OCI-LY7 (cell line): ENCODE measurements at regions not wholly inside any gene's neighbourhood (a gene's known extent, or its start where the extent isn't known, plus 50 kb on each side); places are given as distances from the start of the nearest gene placed in this dataset.

Experiments
- BruUV-seq: library from RNA; stranded (reverse); fragments of 400-500 nt; replicated peaks from 2 replicates; lab custom pipeline; 2021; lab: Mats Ljungman, UMichigan
- CTCF ChIA-PET: fragments of 300-600 bp; sonication (Branson Sonifier 250); formaldehyde crosslinking; loops from one replicate; lab custom pipeline; 2022; ENCODE audit warnings: antibody characterized with exemption; ENCODE audit not compliant: unreplicated experiment; lab: Charles Lee
- POLR2A ChIA-PET: fragments of 300-600 bp; sonication (Branson Sonifier 250); formaldehyde crosslinking; loops from one replicate; lab custom pipeline; 2022; ENCODE audit warnings: antibody characterized with exemption; lab: Charles Lee
- DNase-seq: peaks from one replicate; pipeline ENCODE4 v3.0.0-alpha.2; 2015; ENCODE audit warnings: low spot score
- H2AFZ ChIP-seq: fragments of 200-600 bp; sonication (generic), shearing (Covaris generic); 2 replicates; pipeline ENCODE4 v1.6.1; 2014; ENCODE audit warnings: mild to moderate bottlenecking, antibody characterized with exemption, low read length, moderate library complexity
- H3K27ac ChIP-seq: fragments of 200-600 bp; sonication (generic); 2 replicates; pipeline ENCODE4 v1.5.1; 2014; ENCODE audit warnings: mixed run types, low read depth, mild to moderate bottlenecking, moderate library complexity, low read length, inconsistent platforms; ENCODE audit not compliant: poor library complexity, severe bottlenecking
- H3K36me3 ChIP-seq: fragments of 200-600 bp; sonication (generic); 2 replicates; pipeline ENCODE4 v1.6.1; 2014; ENCODE audit warnings: mild to moderate bottlenecking, antibody characterized with exemption, low read length, moderate library complexity, mixed read lengths; ENCODE audit not compliant: insufficient read depth
- H3K4me1 ChIP-seq: fragments of 200-600 bp; sonication (generic); 2 replicates; pipeline ENCODE4 v1.5.1; 2014; ENCODE audit warnings: mild to moderate bottlenecking, low read length; ENCODE audit not compliant: insufficient read depth, poor library complexity, severe bottlenecking
- H3K4me2 ChIP-seq: fragments of 200-600 bp; sonication (generic); 2 replicates; pipeline ENCODE4 v1.6.1; 2014; ENCODE audit warnings: mild to moderate bottlenecking, low read length
- H3K4me3 ChIP-seq: fragments of 200-600 bp; sonication (generic); 2 replicates; pipeline ENCODE4 v1.5.1; 2014; ENCODE audit warnings: mild to moderate bottlenecking, low read depth, low read length; ENCODE audit not compliant: poor library complexity, severe bottlenecking
- H3K79me2 ChIP-seq: fragments of 200-600 bp; sonication (generic); 2 replicates; pipeline ENCODE4 v1.6.1; 2016; ENCODE audit warnings: low read depth, mild to moderate bottlenecking, low read length, moderate library complexity, mixed read lengths; ENCODE audit not compliant: insufficient read depth
- H3K9me2 ChIP-seq: fragments of 200-600 bp; sonication (generic); 2 replicates; pipeline ENCODE4 v1.6.1; 2016; ENCODE audit warnings: mild to moderate bottlenecking, low read length, mixed read lengths; ENCODE audit not compliant: insufficient read depth
- H3K9me3 ChIP-seq: fragments of 200-600 bp; sonication (generic); 2 replicates; pipeline ENCODE4 v1.6.1; 2014; ENCODE audit warnings: mild to moderate bottlenecking, mixed run types, low read length, mixed read lengths
- H4K20me1 ChIP-seq: fragments of 200-600 bp; sonication (generic); 2 replicates; pipeline ENCODE4 v1.6.1; 2014; ENCODE audit warnings: mild to moderate bottlenecking, antibody characterized with exemption, low read length, moderate library complexity, mixed read lengths; ENCODE audit not compliant: insufficient read depth
- CTCF ChIP-seq: fragments of 200-600 bp; sonication (generic); conservative IDR thresholded peaks from 2 replicates; pipeline ENCODE4 v1.5.1; 2014; ENCODE audit warnings: mild to moderate bottlenecking, antibody characterized with exemption, low read length, moderate library complexity, mixed read lengths
- EZH2phosphoT487 ChIP-seq: fragments of 200-600 bp; sonication (generic); IDR thresholded peaks from 2 replicates; pipeline ENCODE4 v1.6.1; 2018; ENCODE audit warnings: low read depth, borderline replicate concordance, mild to moderate bottlenecking, mixed run types, antibody characterized with exemption, low read length, moderate library complexity, mixed read lengths
- intact Hi-C: fragments of 100-400 bp; cut with micrococcal nuclease; formaldehyde crosslinking; loops from one replicate; pipeline ENCODE4 v1.10.0; 2022; ENCODE audit not compliant: unreplicated experiment

- Histone ChIP-seq H2AFZ (no peak overlapping the region), H3K79me2 (no peaks in the 10 kb centered on the region), H4K20me1 (no peaks in the 10 kb centered on the region), H3K4me3 (no peak overlapping the region), H3K4me1 (no peaks in the 10 kb centered on the region), H3K4me2 (no peak overlapping the region), H3K9me2 (no peaks in the 10 kb centered on the region), H3K36me3 (no peaks in the 10 kb centered on the region), H3K9me3 (peaks cover 6% of the 10 kb centered on the region; the same call in 1 of the 2 replicates), H3K27ac (no peak overlapping the region)
- intact Hi-C loops: no loop called here
- TF ChIP-seq CTCF (no peak), EZH2phosphoT487 (no peak)
- DNase-seq: no peak
- ChIA-PET CTCF (no interaction called here), POLR2A (interaction anchor here (0.6 kb wide), 1 partner anchor 442 kb away, joined by 5 read pairs; no protein-coding TSS in a partner anchor)
- no TSS peak for BruUV-seq
Measured at GRCh38 chr3:72281551-72281950, 496.6 kb upstream of the PROK2 start.

DNA sequence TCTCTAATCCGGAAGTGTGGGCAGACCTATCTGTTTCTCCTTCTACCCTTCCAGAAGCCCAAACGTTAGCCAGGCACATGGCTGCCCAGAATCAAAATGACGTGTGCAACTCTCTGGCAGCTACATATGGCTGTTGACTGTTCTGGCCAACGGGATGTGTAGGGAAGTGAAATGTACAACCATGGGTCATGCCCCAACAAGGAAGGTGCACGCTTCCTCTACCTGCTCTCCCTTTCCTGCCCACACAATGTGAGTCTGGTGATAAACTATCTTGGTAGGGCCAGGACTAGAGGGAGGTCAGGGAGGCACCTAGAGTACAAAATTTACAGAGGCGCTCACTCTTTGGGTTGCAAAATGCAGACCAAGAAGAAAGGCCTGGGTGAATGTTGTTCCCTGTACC, 495.9 kb upstream of the PROK2 start:
- intact Hi-C loops: no loop called here
- no peak overlapping the region for H2AFZ ChIP-seq
- H3K4me1 ChIP-seq: no peaks in the 10 kb centered on the region
- H3K4me3 ChIP-seq: no peak overlapping the region
- no peak overlapping the region for H3K4me2 ChIP-seq
- no peaks in the 10 kb centered on the region for H3K36me3 ChIP-seq
- TF ChIP-seq EZH2phosphoT487 (no peak), CTCF (no peak)
- POLR2A ChIA-PET: interaction anchor here (1.1 kb wide), 1 partner anchor 42 kb away, joined by 4 read pairs; no protein-coding TSS in a partner anchor
- H3K9me3 ChIP-seq: peaks cover 6% of the 10 kb centered on the region; the same call in 1 of the 2 replicates
- CTCF ChIA-PET: no interaction called here
- DNase-seq: no peak
- no peaks in the 10 kb centered on the region for H3K79me2 ChIP-seq
- H3K9me2 ChIP-seq: no peaks in the 10 kb centered on the region
- no peak overlapping the region for H3K27ac ChIP-seq
- H4K20me1 ChIP-seq: no peaks in the 10 kb centered on the region
- BruUV-seq: no TSS peak

- Histone ChIP-seq H3K9me2 (no peaks in the 10 kb centered on the region), H3K4me3 (no peak overlapping the region), H3K4me1 (peaks cover 4% of the 10 kb centered on the region), H3K9me3 (peaks cover 6% of the 10 kb centered on the region; the same call in 1 of the 2 replicates), H4K20me1 (no peaks in the 10 kb centered on the region), H3K79me2 (no peaks in the 10 kb centered on the region), H3K27ac (no peak overlapping the region), H2AFZ (no peak overlapping the region), H3K4me2 (no peak overlapping the region), H3K36me3 (no peaks in the 10 kb centered on the region)
- TF ChIP-seq EZH2phosphoT487: no peak
- no peak for TF ChIP-seq CTCF
- POLR2A ChIA-PET: interaction anchor here (0.7 to 2.2 kb wide), 3 partner anchors 9 to 1960 kb away, joined by 3 to 8 read pairs (median 3); no protein-coding TSS in a partner anchor
- DNase-seq: no peak
- CTCF ChIA-PET: interaction anchor here (0.7 to 1.1 kb wide), 2 partner anchors 14 to 46 kb away, joined by 3 to 5 read pairs; no protein-coding TSS in a partner anchor
- no TSS peak for BruUV-seq
- intact Hi-C loops: no loop called here
Measured at GRCh38 chr3:72279631-72280041, 494.7 kb upstream of the PROK2 start.
